LNCaP clone FGC (cell line): ENCODE measurements at regions not wholly inside any gene's neighbourhood (a gene's known extent, or its start where the extent isn't known, plus 50 kb on each side); places are given as distances from the start of the nearest gene placed in this dataset.

ENCODE experiments used
- DNase-seq: peaks from one replicate; pipeline ENCODE4 v3.0.0-alpha.2; 2011; ENCODE audit warnings: low read depth
- H3K4me3 ChIP-seq: 2 replicates; pipeline ENCODE4 v1.5.1; 2011; ENCODE audit warnings: mild to moderate bottlenecking, low read depth, low read length, control low read depth
- TF ChIP-seq, protein P1 (sequence below): IDR thresholded peaks from 2 replicates; pipeline ENCODE4 v1.5.1; 2012; ENCODE audit warnings: mild to moderate bottlenecking; ENCODE audit not compliant: control insufficient read depth, insufficient read depth; ENCODE audit errors: extremely low read depth

DNA sequence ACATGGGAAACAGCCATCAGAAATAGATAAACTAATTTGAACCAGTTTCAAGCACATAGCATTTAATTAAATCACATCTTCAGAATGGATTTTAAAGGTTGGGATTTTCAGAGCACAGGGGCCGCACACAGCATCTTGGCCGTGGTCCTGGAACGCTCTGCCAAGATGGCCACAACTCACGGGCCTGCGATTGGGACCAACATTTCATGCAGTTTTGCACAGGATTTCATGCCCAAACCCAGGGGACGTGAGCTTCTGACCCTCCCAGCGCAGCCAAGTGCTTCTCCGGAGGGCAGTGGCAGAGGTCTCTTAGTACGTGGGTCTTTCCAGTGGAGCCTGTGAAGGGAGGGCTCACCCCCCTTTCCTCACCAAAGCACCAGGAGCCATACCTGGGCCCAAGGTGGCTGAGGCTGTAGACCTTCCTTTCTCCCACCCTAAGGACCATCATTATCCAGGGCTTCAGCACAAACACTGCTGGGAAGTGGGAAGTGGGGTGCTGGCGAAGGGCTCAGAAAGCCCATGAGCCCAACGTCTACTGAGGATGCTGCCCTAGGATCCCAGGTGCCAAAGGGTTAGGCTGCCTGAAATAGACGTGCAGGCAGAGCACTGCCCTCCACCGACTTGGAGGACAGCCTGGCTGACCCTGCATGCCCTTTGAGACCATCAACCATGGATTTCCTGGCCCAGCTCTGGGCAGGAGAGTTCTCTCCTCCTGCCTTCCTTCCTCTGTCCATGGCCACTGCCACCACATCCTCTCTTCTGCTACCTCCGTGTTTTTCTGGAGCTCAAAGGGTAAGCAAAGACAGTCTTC is 611.2 kb upstream of the MGMT start:
- DNase-seq = no peak
- TF ChIP-seq, protein P1, sequence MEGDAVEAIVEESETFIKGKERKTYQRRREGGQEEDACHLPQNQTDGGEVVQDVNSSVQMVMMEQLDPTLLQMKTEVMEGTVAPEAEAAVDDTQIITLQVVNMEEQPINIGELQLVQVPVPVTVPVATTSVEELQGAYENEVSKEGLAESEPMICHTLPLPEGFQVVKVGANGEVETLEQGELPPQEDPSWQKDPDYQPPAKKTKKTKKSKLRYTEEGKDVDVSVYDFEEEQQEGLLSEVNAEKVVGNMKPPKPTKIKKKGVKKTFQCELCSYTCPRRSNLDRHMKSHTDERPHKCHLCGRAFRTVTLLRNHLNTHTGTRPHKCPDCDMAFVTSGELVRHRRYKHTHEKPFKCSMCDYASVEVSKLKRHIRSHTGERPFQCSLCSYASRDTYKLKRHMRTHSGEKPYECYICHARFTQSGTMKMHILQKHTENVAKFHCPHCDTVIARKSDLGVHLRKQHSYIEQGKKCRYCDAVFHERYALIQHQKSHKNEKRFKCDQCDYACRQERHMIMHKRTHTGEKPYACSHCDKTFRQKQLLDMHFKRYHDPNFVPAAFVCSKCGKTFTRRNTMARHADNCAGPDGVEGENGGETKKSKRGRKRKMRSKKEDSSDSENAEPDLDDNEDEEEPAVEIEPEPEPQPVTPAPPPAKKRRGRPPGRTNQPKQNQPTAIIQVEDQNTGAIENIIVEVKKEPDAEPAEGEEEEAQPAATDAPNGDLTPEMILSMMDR = no peak
- H3K4me3 ChIP-seq = no peak overlapping the region

DNA sequence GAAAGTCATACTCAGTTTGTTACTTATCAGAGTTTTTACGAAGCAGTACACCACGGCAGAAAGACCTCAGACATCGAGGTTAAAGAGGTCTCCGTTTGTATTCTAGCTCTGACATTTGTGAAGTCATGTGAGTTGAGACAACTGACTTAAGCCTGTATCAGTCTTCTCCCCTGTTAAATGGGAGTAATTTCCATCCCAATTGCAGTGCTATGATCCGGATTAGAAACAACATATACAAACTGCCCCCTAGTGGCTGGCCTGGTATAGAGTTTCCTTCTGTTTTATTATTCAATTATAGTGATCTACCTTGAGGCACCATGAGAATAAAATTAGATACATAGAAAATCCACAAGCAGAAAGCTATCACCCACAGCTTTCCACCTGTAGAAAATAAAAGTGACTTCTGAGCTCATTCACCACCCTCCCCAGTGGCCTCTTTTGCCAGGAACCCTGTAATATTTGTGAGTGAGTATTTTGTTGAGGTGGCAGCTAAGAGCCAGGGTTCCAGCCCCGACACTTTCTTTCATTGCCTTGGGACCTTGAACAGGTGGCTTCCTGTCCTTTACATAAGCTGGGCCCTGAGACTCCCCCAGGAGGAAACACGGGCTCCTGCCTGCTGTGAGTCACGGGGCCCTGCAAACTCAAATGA is 607.2 kb upstream of the MGMT start:
- TF ChIP-seq, protein P1 = peak; percentile 60
- DNase-seq = no peak

DNA sequence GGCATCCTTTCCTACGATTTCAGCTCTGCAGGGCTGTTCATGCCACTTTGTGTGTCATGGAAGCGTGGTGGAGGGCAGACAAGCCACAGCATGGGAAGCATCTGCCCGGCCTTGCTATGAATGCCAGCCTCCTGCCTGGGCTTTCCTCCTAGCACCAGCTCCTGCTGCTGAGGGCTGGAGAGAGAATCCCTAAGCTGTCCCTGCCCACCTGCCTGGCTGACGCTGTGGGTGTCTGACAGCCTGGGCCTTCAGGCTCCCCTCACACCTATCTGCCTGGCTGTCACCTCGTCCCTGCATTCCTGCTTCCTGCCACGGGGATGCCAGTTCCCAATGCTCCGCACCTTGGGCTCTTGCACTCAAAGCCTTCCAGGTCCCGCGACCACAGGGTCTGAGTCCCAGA is 606.5 kb upstream of the MGMT start:
- no peak for DNase-seq
- H3K4me3 ChIP-seq = no peak overlapping the region
- TF ChIP-seq, protein P1 = no peak

More for the DNA sequence above, 607.2 kb upstream of the MGMT start:
- no peak overlapping the region for H3K4me3 ChIP-seq

DNA sequence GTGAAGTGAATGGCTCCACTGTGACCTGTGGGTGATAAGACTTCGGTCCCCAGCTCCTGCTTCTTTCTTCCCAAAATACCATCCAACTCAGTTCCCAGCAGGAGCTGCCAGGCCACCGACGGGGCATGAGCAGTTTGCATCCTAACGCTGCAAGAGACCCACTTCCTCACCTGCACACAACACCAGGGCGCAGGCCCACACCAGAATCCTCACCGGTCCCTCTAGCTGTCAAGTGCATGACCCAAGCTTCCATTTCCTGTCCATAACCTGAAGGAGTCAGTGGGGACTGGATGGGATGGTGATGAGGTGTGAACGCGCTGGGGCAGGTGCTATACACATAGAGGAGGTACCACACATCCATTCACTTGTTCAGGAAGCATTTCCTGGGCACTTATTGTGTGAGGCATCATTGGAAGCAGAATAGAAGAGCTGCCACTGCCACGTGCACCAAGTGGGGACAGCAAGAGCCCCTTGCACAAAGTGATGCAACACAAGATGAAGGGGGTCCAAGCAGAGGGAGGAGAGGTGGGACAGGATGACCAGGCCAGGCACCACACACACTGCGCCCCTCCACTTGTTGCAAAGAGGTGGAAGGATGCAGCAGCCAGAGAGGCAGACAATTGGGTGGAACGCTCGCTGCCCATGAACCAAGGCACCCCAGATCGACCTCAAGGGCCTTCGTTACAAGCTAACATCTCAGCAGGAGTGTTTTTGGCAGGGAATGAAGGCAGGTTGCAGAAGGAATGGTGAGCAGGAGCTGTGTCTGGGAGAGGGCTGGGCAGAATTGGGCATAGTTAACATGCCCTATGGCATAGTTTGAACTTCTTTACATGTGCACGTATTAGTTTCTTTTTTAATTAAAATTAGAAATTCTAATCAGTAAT is 605.8 kb upstream of the MGMT start:
- TF ChIP-seq, protein P1 = no peak
- no peak for DNase-seq

DNA sequence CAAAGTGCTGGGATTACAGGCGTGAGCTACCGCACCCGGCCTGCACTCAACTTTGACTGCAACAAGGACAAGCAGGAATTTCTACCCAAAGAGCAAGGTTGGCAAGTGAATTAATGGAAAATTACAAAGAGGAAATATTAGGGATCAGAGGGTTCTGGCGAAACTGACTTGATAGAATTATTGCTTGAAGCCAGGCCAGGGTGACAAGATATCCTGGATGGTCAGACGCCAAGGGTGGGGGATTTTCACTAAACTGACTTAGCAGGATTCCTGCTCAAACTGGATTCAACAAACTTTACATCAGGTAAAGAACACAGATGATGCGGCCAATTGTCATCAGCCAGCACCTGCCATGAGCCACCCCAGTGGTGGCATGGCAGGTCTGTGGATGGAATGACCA is 603.6 kb upstream of the MGMT start:
- no peak for DNase-seq
- TF ChIP-seq, protein P1 = no peak
- no peak overlapping the region for H3K4me3 ChIP-seq

More for the DNA sequence above, 605.8 kb upstream of the MGMT start:
- no peak overlapping the region for H3K4me3 ChIP-seq

DNA sequence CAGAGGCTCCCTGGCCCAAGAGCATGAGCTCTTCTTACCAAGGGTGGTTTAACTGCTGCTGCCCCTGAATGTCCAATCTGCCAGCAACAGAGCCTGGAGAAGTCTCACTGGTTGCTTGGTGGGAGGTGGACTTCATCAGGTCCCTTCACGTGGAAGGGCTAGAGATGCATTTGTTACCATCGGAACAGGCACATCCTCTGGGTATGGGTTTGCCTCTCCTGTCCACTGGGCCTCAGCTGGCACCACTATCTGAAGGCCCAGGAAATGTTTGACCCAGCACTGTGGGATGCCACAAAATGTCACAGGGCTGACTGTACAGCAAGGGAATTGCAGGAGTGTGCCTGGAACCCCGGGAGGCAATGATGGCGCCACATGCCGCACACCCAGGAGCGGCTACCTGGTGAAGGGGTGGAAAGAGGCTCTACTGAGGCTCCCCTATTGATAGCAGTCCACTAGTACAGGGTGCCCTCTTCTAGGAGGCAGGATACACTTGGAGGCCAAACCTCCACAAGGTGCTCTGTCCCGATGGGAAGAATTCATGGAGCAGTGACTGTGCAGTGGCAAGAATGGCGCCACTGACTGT is 603.1 kb upstream of the MGMT start:
- no peak overlapping the region for H3K4me3 ChIP-seq
- no peak for DNase-seq
- TF ChIP-seq, protein P1 = no peak
